IMR-90 (cell line): ENCODE measurements at regions not wholly inside any gene's neighbourhood (a gene's known extent, or its start where the extent isn't known, plus 50 kb on each side); places are given as distances from the start of the nearest gene placed in this dataset.

Experiments used
- ATAC-seq: fragments of 200-7000 bp; cut with Tn5 transposase; 2 replicates; pipeline ENCODE4 v1.9.1; 2020; ENCODE audit warnings: low read depth, mild to moderate bottlenecking, moderate library complexity
- BruUV-seq: library from RNA; stranded (reverse); fragments of 400-500 nt; replicated peaks from 2 replicates; lab custom pipeline; 2021; lab: Mats Ljungman, UMichigan
- CTCF ChIA-PET: fragments of 300-600 bp; formaldehyde crosslinking; extraction: SDS; loops from one replicate; lab custom pipeline; 2021; ENCODE audit warnings: antibody characterized with exemption; lab: Yijun Ruan, JAX
- POLR2A ChIA-PET: fragments of 300-600 bp; sonication (Branson Sonifier 250); formaldehyde crosslinking; loops from one replicate; lab custom pipeline; 2022; ENCODE audit warnings: antibody characterized with exemption; ENCODE audit not compliant: unreplicated experiment; lab: Charles Lee
- DNase-seq: peaks from one replicate; pipeline ENCODE4 v3.0.0; 2013
- H2AFZ ChIP-seq: replicated peaks from 2 replicates; pipeline ENCODE3; 2013; ENCODE audit warnings: low read length, mild to moderate bottlenecking; ENCODE audit not compliant: poor library complexity
- H2AK5ac ChIP-seq: 2 replicates; pipeline ENCODE4 v1.6.1; 2013; ENCODE audit warnings: low read depth, low read length, inconsistent platforms
- H2AK9ac ChIP-seq: replicated peaks from 2 replicates; pipeline ENCODE3; 2013; ENCODE audit warnings: mild to moderate bottlenecking, low read depth, low read length, moderate library complexity; ENCODE audit not compliant: poor library complexity
- H2BK120ac ChIP-seq: 2 replicates; pipeline ENCODE4 v1.6.1; 2013; ENCODE audit warnings: low read depth, low read length, inconsistent platforms
- H2BK15ac ChIP-seq: 3 replicates; pipeline ENCODE4 v1.6.1; 2013; ENCODE audit warnings: low read depth, low read length, inconsistent platforms
- H2BK20ac ChIP-seq: 2 replicates; pipeline ENCODE4 v1.6.1; 2013; ENCODE audit warnings: low read depth, mild to moderate bottlenecking, inconsistent platforms, low read length, moderate library complexity
- H2BK5ac ChIP-seq: 2 replicates; pipeline ENCODE4 v1.6.1; 2013; ENCODE audit warnings: mild to moderate bottlenecking, low read depth, low read length, inconsistent platforms; ENCODE audit not compliant: poor library complexity, severe bottlenecking
- H3K14ac ChIP-seq: replicated peaks from 2 replicates; pipeline ENCODE4 v1.6.1; 2013; ENCODE audit warnings: low read depth, low read length, inconsistent platforms
- H3K18ac ChIP-seq: 2 replicates; pipeline ENCODE4 v1.6.1; 2013; ENCODE audit warnings: low read depth, low read length, control low read depth
- H3K23ac ChIP-seq: 2 replicates; pipeline ENCODE4 v1.6.1; 2013; ENCODE audit warnings: low read depth, low read length, inconsistent platforms
- H3K27ac ChIP-seq: 2 replicates; pipeline ENCODE4 v1.5.1; 2013; ENCODE audit warnings: mild to moderate bottlenecking, control low read depth, low read length; ENCODE audit not compliant: insufficient read depth
- H3K27me3 ChIP-seq: 2 replicates; pipeline ENCODE4 v1.6.1; 2013; ENCODE audit warnings: low read length; ENCODE audit not compliant: control insufficient read depth, insufficient read depth
- H3K36me3 ChIP-seq: 2 replicates; pipeline ENCODE4 v1.6.1; 2013; ENCODE audit warnings: low read length, mixed read lengths; ENCODE audit not compliant: control insufficient read depth, insufficient read depth
- H3K4ac ChIP-seq: 2 replicates; pipeline ENCODE4 v1.6.1; 2013; ENCODE audit warnings: low read depth, low read length, inconsistent platforms
- H3K4me1 ChIP-seq: 2 replicates; pipeline ENCODE4 v1.6.1; 2013; ENCODE audit warnings: low read length, mixed read lengths; ENCODE audit not compliant: control insufficient read depth, insufficient read depth
- H3K4me2 ChIP-seq: 2 replicates; pipeline ENCODE4 v1.6.1; 2013; ENCODE audit warnings: low read depth, mild to moderate bottlenecking, control low read depth, low read length, moderate library complexity
- H3K4me3 ChIP-seq: 2 replicates; pipeline ENCODE4 v1.5.1; 2013; ENCODE audit warnings: low read depth, mild to moderate bottlenecking, control low read depth, low read length, moderate library complexity; ENCODE audit not compliant: insufficient read depth
- H3K56ac ChIP-seq: 2 replicates; pipeline ENCODE4 v1.6.1; 2013; ENCODE audit warnings: low read length, inconsistent platforms; ENCODE audit not compliant: insufficient read depth; ENCODE audit errors: extremely low read depth
- H3K79me1 ChIP-seq, 2 experiments: 2 replicates each; pipeline ENCODE4 v1.6.1; 2013; ENCODE audit warnings: low read length in 2 of 2, inconsistent platforms in 1 of 2, low read depth in 1 of 2
- H3K9ac ChIP-seq: 2 replicates; pipeline ENCODE4 v1.6.1; 2013; ENCODE audit warnings: low read depth, low read length, control low read depth
- H3K9me1 ChIP-seq: 2 replicates; pipeline ENCODE4 v1.6.1; 2013; ENCODE audit warnings: low read length, inconsistent platforms; ENCODE audit not compliant: insufficient read depth
- H3K9me3 ChIP-seq: 2 replicates; pipeline ENCODE4 v1.6.1; 2013; ENCODE audit warnings: low read length; ENCODE audit not compliant: control insufficient read depth, insufficient read depth
- H4K20me1 ChIP-seq: 2 replicates; pipeline ENCODE4 v1.6.1; 2013; ENCODE audit warnings: low read length, inconsistent platforms; ENCODE audit not compliant: insufficient read depth
- H4K5ac ChIP-seq: 2 replicates; pipeline ENCODE4 v1.6.1; 2013; ENCODE audit warnings: mild to moderate bottlenecking, low read depth, low read length, control low read depth
- H4K8ac ChIP-seq, 2 experiments: 2 replicates each; pipeline ENCODE4 v1.6.1; 2013; ENCODE audit warnings: low read depth in 2 of 2, low read length in 2 of 2, control low read depth in 1 of 2, inconsistent platforms in 1 of 2
- H4K91ac ChIP-seq: 2 replicates; pipeline ENCODE4 v1.6.1; 2013; ENCODE audit warnings: low read depth, low read length, inconsistent platforms; ENCODE audit not compliant: insufficient read depth
- BHLHE40 ChIP-seq: fragments of 150-350 bp; IDR thresholded peaks from 2 replicates; pipeline ENCODE4 v1.6.1; 2016; ENCODE audit warnings: mild to moderate bottlenecking, low read depth, low read length
- CEBPB ChIP-seq: IDR thresholded peaks from 2 replicates; pipeline ENCODE4 v1.6.1; 2012; ENCODE audit warnings: low read depth, low read length, improper control_type of control experiment
- CHD1 ChIP-seq: IDR thresholded peaks from 2 replicates; pipeline ENCODE4 v1.6.1; 2012; ENCODE audit warnings: low read depth, low read length, improper control_type of control experiment
- ELK1 ChIP-seq: fragments of 150-350 bp; IDR thresholded peaks from 2 replicates; pipeline ENCODE4 v1.6.1; 2016; ENCODE audit warnings: low read depth, mild to moderate bottlenecking, low read length, moderate library complexity, borderline replicate concordance
- FOS ChIP-seq: fragments of 150-350 bp; IDR thresholded peaks from 2 replicates; pipeline ENCODE4 v1.6.1; 2016; ENCODE audit warnings: low read depth, low read length
- MAFK ChIP-seq: IDR thresholded peaks from 2 replicates; pipeline ENCODE4 v1.6.1; 2012; ENCODE audit warnings: low read depth, low read length, improper control_type of control experiment
- MAZ ChIP-seq: IDR thresholded peaks from 2 replicates; pipeline ENCODE4 v1.6.1; 2012; ENCODE audit warnings: low read depth, mild to moderate bottlenecking, low read length, improper control_type of control experiment, moderate library complexity, borderline replicate concordance
- MXI1 ChIP-seq: IDR thresholded peaks from 2 replicates; pipeline ENCODE4 v1.6.1; 2012; ENCODE audit warnings: low read depth, mild to moderate bottlenecking, low read length, moderate library complexity, borderline replicate concordance
- NFE2L2 ChIP-seq: fragments of 150-350 bp; IDR thresholded peaks from 2 replicates; pipeline ENCODE4 v1.6.1; 2016; ENCODE audit warnings: low read depth, mild to moderate bottlenecking, low read length
- POLR2A ChIP-seq: IDR thresholded peaks from 2 replicates; pipeline ENCODE4 v1.6.1; 2012; ENCODE audit warnings: mild to moderate bottlenecking, low read depth, low read length
- RAD21 ChIP-seq: IDR thresholded peaks from 2 replicates; pipeline ENCODE4 v1.6.1; 2012; ENCODE audit warnings: low read length, improper control_type of control experiment
- RCOR1 ChIP-seq: IDR thresholded peaks from 2 replicates; pipeline ENCODE4 v1.6.1; 2012; ENCODE audit warnings: mild to moderate bottlenecking, low read length, improper control_type of control experiment; ENCODE audit not compliant: insufficient replicate concordance
- RFX5 ChIP-seq: IDR thresholded peaks from 2 replicates; pipeline ENCODE4 v1.8.0; 2012; ENCODE audit warnings: low read depth, mild to moderate bottlenecking, low read length, moderate library complexity
- SMC3 ChIP-seq: fragments of 150-350 bp; IDR thresholded peaks from 2 replicates; pipeline ENCODE4 v1.6.1; 2016; ENCODE audit warnings: low read depth, mild to moderate bottlenecking, antibody characterized with exemption, low read length, moderate library complexity
- WGBS, 2 experiments: methylation state at CpG; one replicate each; pipeline versions ENCODE4 v1.1.5 to v1.1.7; 2013; ENCODE audit warnings: missing lambda C conversion rate in 2 of 2; ENCODE audit not compliant: insufficient read length in 1 of 2; ENCODE audit errors: extremely low coverage in 2 of 2; 5-methylcytosine and 5-hydroxymethylcytosine counted together
- dilution Hi-C: fragments of 300-500 bp; cut with HindIII; formaldehyde crosslinking; loops from one replicate; pipeline ENCODE4 v1.14.3; 2018; ENCODE audit warnings: low sequenced_read_pairs; ENCODE audit not compliant: unreplicated experiment
- in situ Hi-C: fragments of 300-500 bp; cut with MboI; formaldehyde crosslinking; loops from 3 replicates; pipeline ENCODE4 v1.14.3; 2019; ENCODE audit warnings: low sequenced_read_pairs, inconsistent platforms, mixed read lengths
- intact Hi-C: fragments of 100-400 bp; cut with micrococcal nuclease; formaldehyde crosslinking; loops from 2 replicates; pipeline ENCODE4 v1.10.0; 2022
- TF ChIP-seq, protein P1 (sequence below): conservative IDR thresholded peaks from 2 replicates; pipeline ENCODE4 v1.5.1; 2012; ENCODE audit warnings: mild to moderate bottlenecking, low read depth, low read length, improper control_type of control experiment
- TF ChIP-seq, protein P2 (sequence below): fragments of 150-350 bp; IDR thresholded peaks from 2 replicates; pipeline ENCODE4 v1.6.1; 2017; ENCODE audit warnings: mild to moderate bottlenecking, antibody characterized with exemption, low read length, low read depth

- dilution Hi-C loops, result no loop called here
- TF ChIP-seq, protein P1, sequence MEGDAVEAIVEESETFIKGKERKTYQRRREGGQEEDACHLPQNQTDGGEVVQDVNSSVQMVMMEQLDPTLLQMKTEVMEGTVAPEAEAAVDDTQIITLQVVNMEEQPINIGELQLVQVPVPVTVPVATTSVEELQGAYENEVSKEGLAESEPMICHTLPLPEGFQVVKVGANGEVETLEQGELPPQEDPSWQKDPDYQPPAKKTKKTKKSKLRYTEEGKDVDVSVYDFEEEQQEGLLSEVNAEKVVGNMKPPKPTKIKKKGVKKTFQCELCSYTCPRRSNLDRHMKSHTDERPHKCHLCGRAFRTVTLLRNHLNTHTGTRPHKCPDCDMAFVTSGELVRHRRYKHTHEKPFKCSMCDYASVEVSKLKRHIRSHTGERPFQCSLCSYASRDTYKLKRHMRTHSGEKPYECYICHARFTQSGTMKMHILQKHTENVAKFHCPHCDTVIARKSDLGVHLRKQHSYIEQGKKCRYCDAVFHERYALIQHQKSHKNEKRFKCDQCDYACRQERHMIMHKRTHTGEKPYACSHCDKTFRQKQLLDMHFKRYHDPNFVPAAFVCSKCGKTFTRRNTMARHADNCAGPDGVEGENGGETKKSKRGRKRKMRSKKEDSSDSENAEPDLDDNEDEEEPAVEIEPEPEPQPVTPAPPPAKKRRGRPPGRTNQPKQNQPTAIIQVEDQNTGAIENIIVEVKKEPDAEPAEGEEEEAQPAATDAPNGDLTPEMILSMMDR, result no peak
- TF ChIP-seq MAZ (no peak), POLR2A (no peak), MAFK (no peak), MXI1 (no peak), NFE2L2 (no peak), SMC3 (no peak), RFX5 (no peak), BHLHE40 (no peak), FOS (no peak), RCOR1 (no peak), CHD1 (no peak), CEBPB (no peak), RAD21 (no peak), ELK1 (no peak)
- TF ChIP-seq, protein P2, sequence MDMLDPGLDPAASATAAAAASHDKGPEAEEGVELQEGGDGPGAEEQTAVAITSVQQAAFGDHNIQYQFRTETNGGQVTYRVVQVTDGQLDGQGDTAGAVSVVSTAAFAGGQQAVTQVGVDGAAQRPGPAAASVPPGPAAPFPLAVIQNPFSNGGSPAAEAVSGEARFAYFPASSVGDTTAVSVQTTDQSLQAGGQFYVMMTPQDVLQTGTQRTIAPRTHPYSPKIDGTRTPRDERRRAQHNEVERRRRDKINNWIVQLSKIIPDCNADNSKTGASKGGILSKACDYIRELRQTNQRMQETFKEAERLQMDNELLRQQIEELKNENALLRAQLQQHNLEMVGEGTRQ, result no peak
- no peaks in the 10 kb centered on the region for H3K9me3 ChIP-seq
- no peak overlapping the region for H3K14ac ChIP-seq
- H3K27ac ChIP-seq, result no peak overlapping the region
- no peak overlapping the region for H2BK15ac ChIP-seq
- H2BK20ac ChIP-seq, result no peak overlapping the region
- H2BK5ac ChIP-seq, result no peak overlapping the region
- peaks cover 19% of the 10 kb centered on the region for H3K27me3 ChIP-seq
- no peaks in the 10 kb centered on the region for H3K4me1 ChIP-seq
- no peaks in the 10 kb centered on the region for H3K9me1 ChIP-seq
- in situ Hi-C loops, result no loop called here
- H4K8ac ChIP-seq, result no peak overlapping the region
- no TSS peak for BruUV-seq
- H4K5ac ChIP-seq, result no peak overlapping the region
- no peak overlapping the region for H2BK120ac ChIP-seq
- no peak overlapping the region for H3K9ac ChIP-seq
- no peak overlapping the region for H4K91ac ChIP-seq
- WGBS, 2 experiments, result no CpG with 5 or more reads among the region's 3 CpGs
- CTCF ChIA-PET, result no interaction called here
- H3K4me3 ChIP-seq, result no peak overlapping the region
- no peak overlapping the region for H2AK5ac ChIP-seq
- intact Hi-C loops, result no loop called here
- DNase-seq (no peak), ATAC-seq (no peak)
- H4K20me1 ChIP-seq, result no peaks in the 10 kb centered on the region
- H3K18ac ChIP-seq, result no peak overlapping the region
- H3K56ac ChIP-seq, result no peak overlapping the region
- POLR2A ChIA-PET, result no interaction called here
- no peaks in the 10 kb centered on the region for H3K79me1 ChIP-seq
- no peak overlapping the region for H3K4ac ChIP-seq
- H2AFZ ChIP-seq, result no peak overlapping the region
- H3K36me3 ChIP-seq, result no peaks in the 10 kb centered on the region
- H2AK9ac ChIP-seq, result no peak overlapping the region
- H3K4me2 ChIP-seq, result no peak overlapping the region
- H3K23ac ChIP-seq, result no peak overlapping the region
These were observed 85.2 kb downstream of the EN1 start for GRCh38 chr2:118762290-118762689.
